Chondrocyte (in vitro differentiated cells): ENCODE measurements at regions not wholly inside any gene's neighbourhood (a gene's known extent, or its start where the extent isn't known, plus 50 kb on each side); places are given as distances from the start of the nearest gene placed in this dataset.

Source experiments
- DNase-seq: peaks from one replicate; pipeline ENCODE4 v3.0.0; 2021; ENCODE audit warnings: mixed read lengths, low spot score
- H3K27ac Mint-ChIP-seq: one replicate; pipeline ENCODE4 v1.8.0; 2021; ENCODE audit warnings: mild to moderate bottlenecking, moderate library complexity, mixed read lengths; ENCODE audit not compliant: unreplicated experiment
- H3K27me3 Mint-ChIP-seq: 2 replicates; pipeline ENCODE4 v1.8.0; 2021; ENCODE audit warnings: low read depth, mixed read lengths
- H3K36me3 Mint-ChIP-seq: 2 replicates; pipeline ENCODE4 v1.8.0; 2021; ENCODE audit warnings: low read depth, mixed read lengths
- H3K4me1 Mint-ChIP-seq: 2 replicates; pipeline ENCODE4 v1.8.0; 2021; ENCODE audit warnings: low read depth, mild to moderate bottlenecking, mixed read lengths
- H3K4me3 Mint-ChIP-seq: one replicate; pipeline ENCODE4 v1.8.0; 2021; ENCODE audit warnings: mild to moderate bottlenecking, moderate library complexity, mixed read lengths; ENCODE audit not compliant: unreplicated experiment
- H3K9me3 Mint-ChIP-seq: 2 replicates; pipeline ENCODE4 v1.8.0; 2021; ENCODE audit warnings: low read depth, mixed read lengths
- TF ChIP-seq, protein P1 (sequence below): fragments of 200-600 bp; sonication (generic); IDR thresholded peaks from 2 replicates; pipeline ENCODE4 v1.5.0; 2021; ENCODE audit warnings: antibody characterized with exemption, mild to moderate bottlenecking, moderate library complexity

DNA sequence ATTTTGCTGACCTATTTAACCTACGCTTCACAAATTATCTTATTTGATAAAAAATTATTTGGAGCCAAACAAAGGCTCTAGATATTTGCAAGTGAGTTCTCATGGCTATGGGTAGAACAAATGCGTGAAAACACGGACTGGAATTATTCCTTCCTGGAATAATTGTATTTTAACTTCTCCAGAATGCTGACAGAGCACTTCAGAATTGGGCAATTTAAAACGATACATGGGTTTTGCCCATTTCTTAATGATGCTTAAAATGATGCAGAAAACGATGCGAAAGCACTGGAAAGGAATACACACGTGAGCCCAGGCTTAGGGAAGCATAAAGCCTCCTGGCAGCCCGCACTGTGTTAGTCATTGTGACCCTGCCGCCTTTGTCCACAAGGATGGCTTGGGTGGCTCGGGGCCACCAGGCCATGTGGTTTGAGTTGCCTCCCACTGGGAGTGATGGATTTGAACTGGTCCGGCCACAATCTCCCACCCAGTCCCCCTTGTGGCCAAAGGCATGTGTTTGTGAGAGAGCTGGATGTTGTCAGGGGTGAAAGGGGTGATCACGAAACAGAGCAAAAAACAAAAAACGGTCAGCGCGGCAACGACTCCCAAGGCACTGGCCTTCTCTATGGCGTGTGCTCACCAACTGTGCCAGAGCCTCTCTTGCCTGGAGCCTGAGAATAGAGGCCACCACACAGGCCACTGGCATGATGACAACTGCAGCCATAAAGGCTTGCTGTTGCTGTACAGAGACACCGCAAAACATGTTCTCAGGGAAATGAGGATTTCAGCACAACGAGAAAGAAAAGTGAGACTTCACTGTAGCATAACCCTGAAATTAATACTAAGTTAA is 234.2 kb upstream of the ADAMTS16 start:
- Mint-ChIP-seq H3K4me1 (no peaks in the 10 kb centered on the region), H3K27ac (no peak overlapping the region), H3K27me3 (peaks cover 22% of the 10 kb centered on the region), H3K4me3 (no peak overlapping the region), H3K36me3 (no peaks in the 10 kb centered on the region), H3K9me3 (no peaks in the 10 kb centered on the region)
- DNase-seq = no peak
- TF ChIP-seq, protein P1, sequence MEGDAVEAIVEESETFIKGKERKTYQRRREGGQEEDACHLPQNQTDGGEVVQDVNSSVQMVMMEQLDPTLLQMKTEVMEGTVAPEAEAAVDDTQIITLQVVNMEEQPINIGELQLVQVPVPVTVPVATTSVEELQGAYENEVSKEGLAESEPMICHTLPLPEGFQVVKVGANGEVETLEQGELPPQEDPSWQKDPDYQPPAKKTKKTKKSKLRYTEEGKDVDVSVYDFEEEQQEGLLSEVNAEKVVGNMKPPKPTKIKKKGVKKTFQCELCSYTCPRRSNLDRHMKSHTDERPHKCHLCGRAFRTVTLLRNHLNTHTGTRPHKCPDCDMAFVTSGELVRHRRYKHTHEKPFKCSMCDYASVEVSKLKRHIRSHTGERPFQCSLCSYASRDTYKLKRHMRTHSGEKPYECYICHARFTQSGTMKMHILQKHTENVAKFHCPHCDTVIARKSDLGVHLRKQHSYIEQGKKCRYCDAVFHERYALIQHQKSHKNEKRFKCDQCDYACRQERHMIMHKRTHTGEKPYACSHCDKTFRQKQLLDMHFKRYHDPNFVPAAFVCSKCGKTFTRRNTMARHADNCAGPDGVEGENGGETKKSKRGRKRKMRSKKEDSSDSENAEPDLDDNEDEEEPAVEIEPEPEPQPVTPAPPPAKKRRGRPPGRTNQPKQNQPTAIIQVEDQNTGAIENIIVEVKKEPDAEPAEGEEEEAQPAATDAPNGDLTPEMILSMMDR = peak; percentile 11

DNA sequence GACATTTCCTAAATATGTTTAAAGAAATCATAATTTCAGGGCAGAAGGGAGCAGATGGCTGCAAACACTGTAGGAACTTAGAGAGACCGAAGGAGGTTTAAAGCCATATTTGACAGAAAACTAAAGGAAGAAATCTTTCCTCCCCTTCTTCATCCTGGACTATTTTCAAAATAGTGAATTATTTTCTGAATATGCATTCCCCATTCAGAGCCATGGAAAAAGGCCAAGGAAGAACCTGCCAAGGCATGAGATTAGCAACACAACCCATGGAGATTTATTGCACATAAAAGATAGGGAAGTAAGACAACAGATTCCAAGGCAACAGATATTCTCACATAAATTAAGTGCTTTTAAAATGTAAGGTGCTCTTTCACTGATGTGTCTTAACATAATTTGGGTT is 233.3 kb upstream of the ADAMTS16 start:
- no peak for DNase-seq
- H3K4me3 Mint-ChIP-seq = no peak overlapping the region
- TF ChIP-seq, protein P1 = no peak

DNA sequence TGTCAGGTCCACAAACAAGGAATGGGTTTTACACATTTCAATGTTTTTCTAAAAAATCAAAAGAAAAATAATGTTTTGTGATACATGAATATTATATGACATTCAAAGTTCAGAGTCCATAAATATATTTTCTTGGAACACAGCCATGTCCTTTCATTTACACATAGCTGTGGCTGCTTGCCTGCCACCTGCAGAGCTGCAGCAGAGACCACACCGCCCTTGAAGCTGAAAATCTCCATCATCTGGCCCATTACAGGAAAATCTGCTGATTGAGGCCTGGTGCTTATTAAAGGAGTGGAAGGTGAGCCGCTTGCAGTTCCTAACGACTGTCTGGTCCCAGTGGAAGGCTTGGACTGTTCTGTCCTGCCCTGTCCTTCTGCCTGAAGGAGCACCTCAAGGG is 232.6 kb upstream of the ADAMTS16 start:
- H3K4me1 Mint-ChIP-seq = no peaks in the 10 kb centered on the region
- TF ChIP-seq, protein P1 = no peak
- peaks cover 21% of the 10 kb centered on the region for H3K27me3 Mint-ChIP-seq

More for the DNA sequence above, 233.3 kb upstream of the ADAMTS16 start:
- Mint-ChIP-seq H3K9me3 (no peaks in the 10 kb centered on the region), H3K27ac (no peak overlapping the region), H3K27me3 (peaks cover 20% of the 10 kb centered on the region), H3K4me1 (no peaks in the 10 kb centered on the region), H3K36me3 (no peaks in the 10 kb centered on the region)

DNA sequence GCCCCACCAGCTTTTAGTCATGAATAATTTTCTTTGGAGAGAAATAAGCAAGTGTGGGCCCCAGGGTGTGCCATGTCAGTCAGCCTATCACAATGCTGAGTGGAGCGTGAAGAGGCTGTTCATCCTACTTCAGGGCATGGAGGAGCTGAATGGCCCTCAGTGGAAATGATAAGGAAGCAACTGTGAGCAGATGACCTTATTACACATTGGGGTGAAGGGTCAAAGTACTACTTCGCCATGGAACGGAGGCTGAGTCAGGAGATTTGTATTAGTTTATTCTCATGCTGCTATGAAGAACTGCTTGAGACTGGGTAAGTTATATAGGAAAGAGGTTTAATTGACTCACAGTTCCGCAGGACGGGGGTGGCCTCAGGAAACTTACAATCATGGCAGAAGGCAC is 231.0 kb upstream of the ADAMTS16 start:
- no peak for DNase-seq
- Mint-ChIP-seq H3K27ac (no peak overlapping the region), H3K27me3 (peaks cover 17% of the 10 kb centered on the region), H3K4me1 (no peaks in the 10 kb centered on the region), H3K36me3 (no peaks in the 10 kb centered on the region), H3K9me3 (no peaks in the 10 kb centered on the region), H3K4me3 (no peak overlapping the region)
- TF ChIP-seq, protein P1 = no peak

More for the DNA sequence above, 232.6 kb upstream of the ADAMTS16 start:
- no peak overlapping the region for H3K4me3 Mint-ChIP-seq
- no peak for DNase-seq
- H3K36me3 Mint-ChIP-seq = no peaks in the 10 kb centered on the region
- H3K27ac Mint-ChIP-seq = no peak overlapping the region
- H3K9me3 Mint-ChIP-seq = no peaks in the 10 kb centered on the region

DNA sequence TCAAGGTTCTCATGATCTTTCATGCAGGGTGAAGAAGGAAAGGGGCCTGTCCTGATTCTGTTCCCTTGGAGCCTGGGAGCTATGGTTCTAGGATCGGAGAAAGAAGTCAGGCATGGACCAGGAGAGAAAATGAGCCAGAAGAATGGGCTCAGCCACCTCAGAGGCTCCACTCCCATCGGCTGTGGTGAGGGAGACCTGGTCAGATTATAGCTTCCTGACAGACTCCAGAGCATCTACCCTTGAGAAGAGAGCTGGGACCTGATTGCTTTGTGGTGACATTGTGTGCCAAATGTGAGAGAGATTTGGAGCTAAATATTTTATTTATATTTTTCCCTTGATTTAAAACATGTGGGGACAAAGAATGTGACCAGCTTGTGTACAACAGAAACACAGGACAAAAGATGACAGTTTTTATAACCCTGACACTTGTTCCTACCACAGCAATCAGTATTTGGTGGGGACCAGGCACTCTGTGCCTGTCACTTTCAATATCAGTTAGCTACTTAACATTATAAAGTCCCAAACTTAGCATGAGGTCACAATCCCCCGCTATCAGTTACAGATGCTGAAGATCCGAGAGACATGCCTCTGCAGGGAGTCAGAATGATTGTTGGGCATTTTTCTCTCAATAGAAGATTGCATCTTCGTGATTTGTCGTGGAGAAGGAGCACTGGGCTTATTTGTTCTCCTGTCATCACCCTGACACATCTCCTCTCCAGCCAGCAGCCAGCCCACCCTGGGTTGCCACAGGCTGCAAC is 228.3 kb upstream of the ADAMTS16 start:
- Mint-ChIP-seq H3K9me3 (no peaks in the 10 kb centered on the region), H3K4me3 (no peak overlapping the region), H3K4me1 (no peaks in the 10 kb centered on the region), H3K27ac (no peak overlapping the region), H3K27me3 (peaks cover 20% of the 10 kb centered on the region), H3K36me3 (no peaks in the 10 kb centered on the region)
- DNase-seq = no peak
- TF ChIP-seq, protein P1 = no peak
